GM18870 (cell line): ENCODE measurements at regions not wholly inside any gene's neighbourhood (a gene's known extent, or its start where the extent isn't known, plus 50 kb on each side); places are given as distances from the start of the nearest gene placed in this dataset.
"Not testable (repeated sequence)": the region's sequence is repeated elsewhere in the genome, so short reads cannot be mapped to it uniquely, and the experiment has no call there.

Experiments
- ATAC-seq: cut with Tn5 transposase; IDR thresholded peaks from one replicate; pipeline ENCODE4 v1.9.1; 2021; ENCODE audit warnings: moderate library complexity; ENCODE audit not compliant: unreplicated experiment

- ATAC-seq = not testable (repeated sequence)
Observed at GRCh38 chr4:52157071-52157470, 106.0 kb downstream of the SPATA18 start.

- no peak for ATAC-seq
Observed at GRCh38 chr4:52157641-52158316, 106.7 kb downstream of the SPATA18 start.

GRCh38 chr4:52160859-52161258 is 109.8 kb downstream of the SPATA18 start:
- no peak for ATAC-seq

DNA sequence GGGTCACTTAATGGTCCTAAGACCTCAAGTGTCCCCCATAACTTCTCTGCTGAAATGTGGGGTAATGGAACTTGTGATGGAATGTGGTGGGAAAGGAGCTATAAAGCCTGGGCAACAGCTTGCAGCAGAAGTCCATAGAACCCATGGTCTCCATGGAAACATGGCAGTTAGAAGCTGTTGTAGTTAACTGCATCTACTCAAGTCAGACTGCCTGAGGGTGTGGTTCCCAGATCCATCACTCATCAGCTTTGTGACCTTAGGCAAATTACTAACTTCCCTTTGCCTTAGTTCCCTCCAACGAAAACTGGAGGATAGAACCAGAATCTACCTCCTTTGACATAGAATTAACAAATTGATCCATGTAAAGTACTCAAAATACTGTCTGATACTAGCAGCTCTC is 113.0 kb downstream of the SPATA18 start:
- ATAC-seq = no peak

- ATAC-seq = no peak
Observed at GRCh38 chr4:52172166-52172565, 121.1 kb downstream of the SPATA18 start.

- no peak for ATAC-seq
Observed at GRCh38 chr4:52173470-52174045, 122.5 kb downstream of the SPATA18 start.

DNA sequence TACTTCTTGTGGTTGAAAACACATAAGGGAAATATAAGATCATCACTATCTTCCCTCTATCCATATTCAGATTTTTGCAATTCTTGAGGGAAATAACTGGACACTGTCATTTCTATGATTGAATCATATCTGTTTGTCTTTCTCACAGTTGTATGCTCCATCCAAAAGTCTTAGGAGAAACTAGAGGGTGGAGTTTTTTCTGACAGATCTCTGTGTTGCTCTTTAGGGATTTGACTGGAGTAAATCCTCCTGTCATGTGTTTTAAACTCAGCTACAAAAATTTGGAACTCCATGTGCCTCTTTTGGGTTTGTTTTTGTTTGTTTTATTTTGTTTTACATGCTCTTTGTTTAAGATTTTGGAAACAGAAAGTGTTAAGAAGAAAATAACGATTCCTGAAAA is 136.5 kb downstream of the SPATA18 start:
- no peak for ATAC-seq

DNA sequence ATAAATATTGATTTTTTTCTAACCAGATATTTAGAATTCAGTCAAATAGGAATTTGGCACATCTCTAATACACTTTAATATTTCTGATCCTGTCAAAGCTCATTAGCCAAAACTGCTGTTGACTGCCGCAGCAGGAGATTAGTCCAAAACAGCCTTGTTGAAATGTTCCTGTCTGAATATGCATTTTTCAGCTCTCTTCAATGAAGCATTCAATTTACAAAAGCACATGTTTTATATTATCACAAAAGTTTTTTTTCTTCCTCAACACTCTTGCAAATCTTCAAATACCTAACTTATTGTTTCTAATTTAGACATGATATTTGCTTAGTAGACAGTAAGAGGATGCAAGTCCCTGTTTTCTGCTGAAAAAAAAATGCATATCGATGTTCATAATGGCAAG is 140.9 kb downstream of the SPATA18 start:
- ATAC-seq = no peak

- ATAC-seq = no peak
Observed at GRCh38 chr4:52192721-52193135, 141.6 kb downstream of the SPATA18 start.

DNA sequence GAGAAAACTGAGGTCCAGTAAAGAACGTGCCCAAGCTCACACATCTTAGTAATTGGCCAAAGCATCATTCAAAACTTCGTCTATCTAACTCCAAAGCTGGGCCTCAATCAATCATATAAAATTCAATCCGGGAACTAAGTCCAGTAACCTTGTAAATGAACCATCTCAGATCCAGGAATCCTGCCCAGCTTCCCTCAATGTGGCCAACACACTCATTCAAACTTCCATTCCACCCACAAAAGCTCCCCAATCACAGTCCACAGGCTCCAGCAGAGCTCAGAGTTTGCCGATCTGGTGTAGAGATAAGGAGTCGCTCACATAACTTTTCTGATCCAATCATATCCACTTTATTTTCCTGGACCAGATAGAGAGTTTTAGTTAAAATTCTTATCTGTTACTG is 144.8 kb downstream of the SPATA18 start:
- no peak for ATAC-seq

- ATAC-seq = no peak
Observed at GRCh38 chr4:52196606-52197130, 145.6 kb downstream of the SPATA18 start.

- no peak for ATAC-seq
Observed at GRCh38 chr4:52197306-52197705, 146.2 kb downstream of the SPATA18 start.

- ATAC-seq = no peak
Observed at GRCh38 chr4:52198294-52198693, 147.2 kb downstream of the SPATA18 start.

GRCh38 chr4:52199574-52200338 is 148.7 kb downstream of the SPATA18 start:
- ATAC-seq = no peak

DNA sequence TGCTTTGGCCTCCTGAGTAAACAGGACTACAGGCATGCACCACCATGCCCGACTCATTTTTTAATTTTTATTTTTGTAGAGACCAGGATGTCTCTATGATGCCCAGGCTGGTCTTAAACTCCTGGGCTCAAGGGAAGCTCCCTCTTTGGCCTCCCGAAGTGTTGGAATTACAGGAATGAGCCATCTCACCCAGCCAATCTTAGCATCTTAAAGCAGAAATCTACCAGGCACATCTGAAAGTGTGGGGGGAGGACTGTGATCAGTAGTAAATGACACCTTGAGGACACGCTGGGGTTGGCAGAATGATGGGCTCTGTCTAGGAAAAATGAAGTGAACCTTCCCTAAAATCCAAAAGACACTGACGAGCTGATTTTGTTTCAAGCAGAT is 149.2 kb downstream of the SPATA18 start:
- ATAC-seq = no peak

- no peak for ATAC-seq
Observed at GRCh38 chr4:52201715-52202114, 150.6 kb downstream of the SPATA18 start.

GRCh38 chr4:52202251-52202779 is 151.2 kb downstream of the SPATA18 start:
- no peak for ATAC-seq

GRCh38 chr4:52202931-52203330 is 151.8 kb downstream of the SPATA18 start:
- ATAC-seq = no peak

DNA sequence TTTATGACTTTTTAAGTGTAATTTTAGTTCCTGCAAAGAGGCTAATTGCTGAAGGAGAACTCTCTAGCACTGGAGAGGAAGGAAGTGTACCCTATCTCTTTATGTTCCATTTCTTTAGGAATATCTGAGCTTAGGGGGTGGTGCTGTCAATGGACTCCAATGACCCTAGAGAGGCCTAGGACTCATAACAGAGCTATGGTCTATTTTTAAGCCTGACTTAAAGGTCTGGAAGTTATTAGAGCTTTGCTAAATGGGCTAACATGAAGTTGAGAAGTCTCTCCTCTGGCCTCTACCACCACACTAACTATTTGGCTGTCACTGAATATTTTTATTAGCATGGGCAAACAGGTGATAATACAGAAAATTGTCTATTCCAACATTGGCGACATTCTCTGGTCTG is 152.2 kb downstream of the SPATA18 start:
- ATAC-seq = no peak

DNA sequence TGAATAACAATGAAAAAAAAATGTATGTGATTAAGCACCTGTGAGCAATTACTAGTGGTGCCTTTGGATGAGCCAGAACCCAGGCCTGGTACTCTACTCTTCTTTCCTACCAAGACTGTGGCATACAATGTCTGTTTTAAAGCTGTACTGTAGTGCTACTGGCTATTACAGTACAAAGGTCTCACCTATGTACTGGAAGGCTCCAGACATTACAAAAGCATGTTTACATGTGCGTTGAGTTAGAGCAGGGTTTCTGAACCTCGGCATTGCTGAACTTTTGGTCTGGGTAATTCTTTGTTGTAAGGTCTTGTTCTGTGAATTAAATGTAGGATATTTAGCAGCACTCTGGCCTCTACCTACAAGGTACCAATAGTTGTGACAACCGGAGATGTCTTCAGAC is 153.8 kb downstream of the SPATA18 start:
- ATAC-seq = no peak

DNA sequence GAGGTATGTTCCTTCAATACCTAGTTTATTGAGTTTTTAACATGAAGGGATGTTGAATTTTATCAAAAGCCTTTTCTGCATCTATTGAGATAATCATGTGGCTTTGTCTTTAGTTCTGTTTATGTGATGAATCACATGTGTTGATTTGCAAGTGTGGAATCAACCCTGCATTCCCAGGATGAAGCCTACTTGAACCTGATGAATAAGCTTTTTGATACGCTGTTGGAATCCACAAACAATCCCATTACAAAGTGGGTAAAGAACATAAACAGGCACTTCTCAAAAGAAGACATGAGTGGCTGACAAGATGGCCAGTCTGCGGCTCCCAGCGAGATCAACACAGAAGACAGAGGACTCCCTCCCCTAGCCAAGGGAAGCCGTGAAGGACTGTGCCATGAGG is 156.0 kb downstream of the SPATA18 start:
- not testable (repeated sequence) for ATAC-seq

DNA sequence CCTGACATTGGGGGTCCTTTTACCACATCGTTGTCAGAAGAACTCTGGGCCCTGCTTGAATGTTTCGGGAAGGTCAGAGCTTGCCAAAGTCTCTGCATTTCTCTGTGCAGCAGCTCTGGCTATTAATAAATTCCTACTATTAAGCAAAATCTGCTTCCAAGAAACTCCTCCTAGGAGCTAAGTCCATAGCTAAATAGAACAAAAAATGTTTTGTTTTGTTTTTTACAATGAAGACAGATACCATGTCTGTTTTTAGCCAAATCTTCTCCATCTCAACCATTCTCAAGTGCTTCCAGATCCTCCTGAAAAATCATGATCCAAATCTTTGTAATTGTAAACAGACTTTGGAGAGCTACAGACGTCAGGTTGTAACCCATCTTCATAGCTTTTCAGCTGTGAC is 161.6 kb downstream of the SPATA18 start:
- no peak for ATAC-seq
